Ishikawa (cell line): ENCODE measurements at regions not wholly inside any gene's neighbourhood (a gene's known extent, or its start where the extent isn't known, plus 50 kb on each side); places are given as distances from the start of the nearest gene placed in this dataset.

Source experiments
- CEBPB ChIP-seq: IDR thresholded peaks from 2 replicates; pipeline ENCODE4 v1.6.1; 2012
- CREB1 ChIP-seq: IDR thresholded peaks from 2 replicates; pipeline ENCODE4 v1.6.1; 2012; ENCODE audit warnings: low read depth
- EGR1 ChIP-seq: IDR thresholded peaks from 2 replicates; pipeline ENCODE4 v1.6.1; 2012
- EP300 ChIP-seq: IDR thresholded peaks from 2 replicates; pipeline ENCODE4 v1.6.1; 2012; ENCODE audit warnings: borderline replicate concordance
- FOXM1 ChIP-seq: IDR thresholded peaks from 2 replicates; pipeline ENCODE4 v1.6.1; 2012; ENCODE audit warnings: low read depth, borderline replicate concordance
- MAX ChIP-seq: IDR thresholded peaks from 2 replicates; pipeline ENCODE4 v1.6.1; 2012
- NFIC ChIP-seq: IDR thresholded peaks from 2 replicates; pipeline ENCODE4 v1.6.1; 2012
- RAD21 ChIP-seq: IDR thresholded peaks from 2 replicates; pipeline ENCODE4 v1.6.1; 2012; ENCODE audit warnings: low read depth
- REST ChIP-seq: IDR thresholded peaks from 2 replicates; pipeline ENCODE4 v1.6.1; 2012; ENCODE audit warnings: low read depth, mild to moderate bottlenecking
- TAF1 ChIP-seq: IDR thresholded peaks from 2 replicates; pipeline ENCODE4 v1.6.1; 2012; ENCODE audit warnings: low read depth, mild to moderate bottlenecking
- TCF12 ChIP-seq: IDR thresholded peaks from 2 replicates; pipeline ENCODE4 v1.6.1; 2012; ENCODE audit warnings: low read depth
- TEAD4 ChIP-seq: IDR thresholded peaks from 2 replicates; pipeline ENCODE4 v1.6.1; 2012
- USF1 ChIP-seq: IDR thresholded peaks from 2 replicates; pipeline ENCODE4 v1.6.1; 2012
- YY1 ChIP-seq: IDR thresholded peaks from 2 replicates; pipeline ENCODE4 v1.6.1; 2012; ENCODE audit warnings: low read depth
- ZBTB7A ChIP-seq: IDR thresholded peaks from 2 replicates; pipeline ENCODE4 v1.6.1; 2012; ENCODE audit warnings: low read depth

DNA sequence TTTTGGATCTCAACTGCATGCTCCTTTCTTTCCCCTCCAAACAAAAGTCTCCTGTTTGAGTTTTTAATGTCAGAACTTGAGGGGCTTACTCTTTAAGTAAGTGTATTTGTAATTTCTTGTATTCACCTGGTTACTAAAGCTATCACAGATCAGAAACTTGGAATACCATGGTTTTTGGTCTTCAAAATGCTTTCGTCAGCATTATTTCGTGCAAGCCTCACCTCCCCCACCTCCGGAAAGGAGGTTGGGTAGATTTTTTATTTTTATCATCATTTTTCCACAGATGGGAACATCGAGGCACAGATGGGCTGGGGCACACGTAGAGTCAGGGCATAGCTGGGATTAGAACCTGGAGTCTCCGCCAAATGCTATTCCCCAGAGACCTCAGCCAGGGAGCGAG is 100.7 kb downstream of the IER5 start:
- no peak for TF ChIP-seq CREB1
- TF ChIP-seq EP300 = no peak
- TF ChIP-seq REST = no peak
- no peak for TF ChIP-seq TEAD4
- TF ChIP-seq ZBTB7A = no peak

GRCh38 chr1:181189691-181190363 is 101.3 kb downstream of the IER5 start:
- TF ChIP-seq RAD21 (peak; percentile 94), ZBTB7A (peak; percentile 70; the same call in 1 of the 2 replicates), USF1 (no peak), NFIC (no peak)

DNA sequence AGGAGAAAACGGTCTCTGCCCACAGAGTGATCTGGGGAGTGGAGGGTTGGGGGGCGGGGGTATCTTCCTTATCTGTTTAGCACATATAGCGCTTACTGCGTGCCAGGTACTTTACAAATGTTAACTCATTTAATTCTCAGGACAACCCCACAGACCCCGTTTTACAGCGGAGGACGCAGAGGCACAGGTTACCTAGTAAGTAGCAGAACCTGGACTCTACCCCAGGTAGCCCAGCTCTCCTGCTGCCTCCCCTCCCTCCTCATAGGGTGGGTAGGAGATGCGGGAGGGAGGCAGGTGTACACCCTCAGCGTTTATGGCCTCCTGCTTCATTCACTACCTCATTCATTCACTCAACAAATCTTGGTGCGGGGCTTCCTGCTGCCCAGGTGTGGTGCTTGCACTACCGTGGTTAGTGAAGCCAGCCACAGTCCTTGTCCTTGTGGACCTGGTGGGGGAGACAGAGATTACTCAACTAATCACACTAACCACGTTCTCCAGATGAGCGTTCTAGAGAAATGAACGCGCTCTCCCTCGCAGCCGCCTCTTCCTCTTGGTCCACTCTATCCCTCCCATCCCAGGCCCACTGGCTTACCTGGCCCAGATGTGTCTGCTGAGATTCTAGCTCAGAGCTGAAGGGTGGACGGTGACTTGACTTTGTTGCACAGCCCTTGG is 102.0 kb downstream of the IER5 start:
- no peak for TF ChIP-seq CREB1
- no peak for TF ChIP-seq TAF1
- 0 out of 2 replicates have a peak, but pooled peaks have one; percentile 6 for TF ChIP-seq ZBTB7A
- peak; percentile 56 for TF ChIP-seq RAD21
- no peak for TF ChIP-seq CEBPB
- TF ChIP-seq FOXM1 = no peak

DNA sequence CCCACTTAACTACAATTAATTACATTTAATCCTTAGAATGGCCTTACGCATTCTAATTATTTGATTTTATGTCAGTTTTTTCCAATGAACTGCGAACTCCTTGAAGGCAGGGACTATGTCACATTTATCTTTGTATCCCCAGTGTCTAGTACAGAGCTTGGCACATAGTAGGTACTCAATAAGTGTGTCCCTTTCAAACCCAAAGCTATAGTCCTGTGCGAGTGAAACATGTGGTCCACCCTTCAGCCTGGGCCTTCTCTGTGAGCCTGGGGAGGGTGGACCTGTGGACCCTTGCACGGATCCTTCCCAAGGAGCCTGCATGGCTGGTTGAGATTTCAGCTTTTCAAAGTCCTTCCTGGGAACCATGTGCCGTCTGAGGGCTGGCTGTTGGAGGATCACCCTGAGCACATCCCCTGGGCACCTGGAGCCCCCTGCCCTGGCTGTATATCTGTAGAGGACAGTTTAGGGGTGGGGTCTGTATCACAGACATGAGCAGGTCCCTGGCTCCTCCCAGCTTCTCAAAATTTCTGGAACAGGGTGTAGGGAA is 103.1 kb downstream of the IER5 start:
- TF ChIP-seq TCF12 = no peak
- no peak for TF ChIP-seq ZBTB7A
- TF ChIP-seq CEBPB = no peak
- no peak for TF ChIP-seq FOXM1
- no peak for TF ChIP-seq NFIC
- no peak for TF ChIP-seq REST

GRCh38 chr1:181192316-181192715 is 103.8 kb downstream of the IER5 start:
- TF ChIP-seq EP300 (no peak), REST (no peak), NFIC (no peak), TCF12 (no peak), FOXM1 (no peak), CEBPB (no peak), RAD21 (no peak), YY1 (no peak), ZBTB7A (no peak), USF1 (no peak), MAX (no peak), TAF1 (no peak), EGR1 (no peak), CREB1 (no peak), TEAD4 (no peak)
